Testis (tissue), 2 donors: ENCODE measurements at regions not wholly inside any gene's neighbourhood (a gene's known extent, or its start where the extent isn't known, plus 50 kb on each side); places are given as distances from the start of the nearest gene placed in this dataset.

Source experiments
- POLR2A ChIP-seq: fragments of 450-650 bp; IDR thresholded peaks from one replicate; pipeline ENCODE4 v1.6.1; 2017; ENCODE audit warnings: antibody characterized with exemption, mild to moderate bottlenecking, moderate library complexity
- TF ChIP-seq, protein P1 (sequence below), 3 experiments: fragments of 450-650 bp in 2 of 3; fragments of 200-600 bp in 1 of 3; sonication (generic) in 1 of 3; IDR thresholded peaks; one replicate each; pipeline ENCODE4 v1.5.1; 2016 to 2019; ENCODE audit warnings: antibody characterized with exemption in 3 of 3, mild to moderate bottlenecking in 2 of 3, moderate library complexity in 1 of 3

DNA sequence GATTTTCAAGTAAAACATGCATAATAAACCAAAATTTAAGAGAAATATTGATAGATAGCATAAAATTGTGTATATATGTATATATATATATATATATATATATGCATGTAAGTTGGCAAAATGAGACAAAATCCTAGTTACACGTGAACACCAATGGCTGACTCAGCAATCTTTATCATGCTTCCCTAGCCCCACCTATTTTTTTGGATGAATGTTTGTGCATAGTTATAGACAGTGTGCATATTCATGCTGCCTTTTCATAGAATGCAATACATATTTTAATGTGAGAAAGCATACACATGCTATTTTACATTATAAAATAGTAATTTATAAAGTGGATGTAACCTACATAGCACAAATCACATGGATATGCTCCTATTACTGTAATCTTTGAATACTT is 230.3 kb downstream of the SH2D4B start:
- no peak for TF ChIP-seq POLR2A
- TF ChIP-seq, protein P1, sequence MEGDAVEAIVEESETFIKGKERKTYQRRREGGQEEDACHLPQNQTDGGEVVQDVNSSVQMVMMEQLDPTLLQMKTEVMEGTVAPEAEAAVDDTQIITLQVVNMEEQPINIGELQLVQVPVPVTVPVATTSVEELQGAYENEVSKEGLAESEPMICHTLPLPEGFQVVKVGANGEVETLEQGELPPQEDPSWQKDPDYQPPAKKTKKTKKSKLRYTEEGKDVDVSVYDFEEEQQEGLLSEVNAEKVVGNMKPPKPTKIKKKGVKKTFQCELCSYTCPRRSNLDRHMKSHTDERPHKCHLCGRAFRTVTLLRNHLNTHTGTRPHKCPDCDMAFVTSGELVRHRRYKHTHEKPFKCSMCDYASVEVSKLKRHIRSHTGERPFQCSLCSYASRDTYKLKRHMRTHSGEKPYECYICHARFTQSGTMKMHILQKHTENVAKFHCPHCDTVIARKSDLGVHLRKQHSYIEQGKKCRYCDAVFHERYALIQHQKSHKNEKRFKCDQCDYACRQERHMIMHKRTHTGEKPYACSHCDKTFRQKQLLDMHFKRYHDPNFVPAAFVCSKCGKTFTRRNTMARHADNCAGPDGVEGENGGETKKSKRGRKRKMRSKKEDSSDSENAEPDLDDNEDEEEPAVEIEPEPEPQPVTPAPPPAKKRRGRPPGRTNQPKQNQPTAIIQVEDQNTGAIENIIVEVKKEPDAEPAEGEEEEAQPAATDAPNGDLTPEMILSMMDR (IDR thresholded peaks at IDR 0.05) = no peak
